OCI-LY7 (cell line): ENCODE measurements at regions not wholly inside any gene's neighbourhood (a gene's known extent, or its start where the extent isn't known, plus 50 kb on each side); places are given as distances from the start of the nearest gene placed in this dataset.

ENCODE experiments used
- BruUV-seq: library from RNA; stranded (reverse); fragments of 400-500 nt; replicated peaks from 2 replicates; lab custom pipeline; 2021; lab: Mats Ljungman, UMichigan
- CTCF ChIA-PET: fragments of 300-600 bp; sonication (Branson Sonifier 250); formaldehyde crosslinking; loops from one replicate; lab custom pipeline; 2022; ENCODE audit warnings: antibody characterized with exemption; ENCODE audit not compliant: unreplicated experiment; lab: Charles Lee
- POLR2A ChIA-PET: fragments of 300-600 bp; sonication (Branson Sonifier 250); formaldehyde crosslinking; loops from one replicate; lab custom pipeline; 2022; ENCODE audit warnings: antibody characterized with exemption; lab: Charles Lee
- DNase-seq: peaks from one replicate; pipeline ENCODE4 v3.0.0-alpha.2; 2015; ENCODE audit warnings: low spot score
- H2AFZ ChIP-seq: fragments of 200-600 bp; sonication (generic), shearing (Covaris generic); 2 replicates; pipeline ENCODE4 v1.6.1; 2014; ENCODE audit warnings: mild to moderate bottlenecking, antibody characterized with exemption, low read length, moderate library complexity
- H3K27ac ChIP-seq: fragments of 200-600 bp; sonication (generic); 2 replicates; pipeline ENCODE4 v1.5.1; 2014; ENCODE audit warnings: mixed run types, low read depth, mild to moderate bottlenecking, moderate library complexity, low read length, inconsistent platforms; ENCODE audit not compliant: poor library complexity, severe bottlenecking
- H3K36me3 ChIP-seq: fragments of 200-600 bp; sonication (generic); 2 replicates; pipeline ENCODE4 v1.6.1; 2014; ENCODE audit warnings: mild to moderate bottlenecking, antibody characterized with exemption, low read length, moderate library complexity, mixed read lengths; ENCODE audit not compliant: insufficient read depth
- H3K4me1 ChIP-seq: fragments of 200-600 bp; sonication (generic); 2 replicates; pipeline ENCODE4 v1.5.1; 2014; ENCODE audit warnings: mild to moderate bottlenecking, low read length; ENCODE audit not compliant: insufficient read depth, poor library complexity, severe bottlenecking
- H3K4me2 ChIP-seq: fragments of 200-600 bp; sonication (generic); 2 replicates; pipeline ENCODE4 v1.6.1; 2014; ENCODE audit warnings: mild to moderate bottlenecking, low read length
- H3K4me3 ChIP-seq: fragments of 200-600 bp; sonication (generic); 2 replicates; pipeline ENCODE4 v1.5.1; 2014; ENCODE audit warnings: mild to moderate bottlenecking, low read depth, low read length; ENCODE audit not compliant: poor library complexity, severe bottlenecking
- H3K79me2 ChIP-seq: fragments of 200-600 bp; sonication (generic); 2 replicates; pipeline ENCODE4 v1.6.1; 2016; ENCODE audit warnings: low read depth, mild to moderate bottlenecking, low read length, moderate library complexity, mixed read lengths; ENCODE audit not compliant: insufficient read depth
- H3K9me2 ChIP-seq: fragments of 200-600 bp; sonication (generic); 2 replicates; pipeline ENCODE4 v1.6.1; 2016; ENCODE audit warnings: mild to moderate bottlenecking, low read length, mixed read lengths; ENCODE audit not compliant: insufficient read depth
- H3K9me3 ChIP-seq: fragments of 200-600 bp; sonication (generic); 2 replicates; pipeline ENCODE4 v1.6.1; 2014; ENCODE audit warnings: mild to moderate bottlenecking, mixed run types, low read length, mixed read lengths
- H4K20me1 ChIP-seq: fragments of 200-600 bp; sonication (generic); 2 replicates; pipeline ENCODE4 v1.6.1; 2014; ENCODE audit warnings: mild to moderate bottlenecking, antibody characterized with exemption, low read length, moderate library complexity, mixed read lengths; ENCODE audit not compliant: insufficient read depth
- CTCF ChIP-seq: fragments of 200-600 bp; sonication (generic); conservative IDR thresholded peaks from 2 replicates; pipeline ENCODE4 v1.5.1; 2014; ENCODE audit warnings: mild to moderate bottlenecking, antibody characterized with exemption, low read length, moderate library complexity, mixed read lengths
- EZH2phosphoT487 ChIP-seq: fragments of 200-600 bp; sonication (generic); IDR thresholded peaks from 2 replicates; pipeline ENCODE4 v1.6.1; 2018; ENCODE audit warnings: low read depth, borderline replicate concordance, mild to moderate bottlenecking, mixed run types, antibody characterized with exemption, low read length, moderate library complexity, mixed read lengths
- intact Hi-C: fragments of 100-400 bp; cut with micrococcal nuclease; formaldehyde crosslinking; loops from one replicate; pipeline ENCODE4 v1.10.0; 2022; ENCODE audit not compliant: unreplicated experiment

GRCh38 chr6:27771235-27771634 is 141.0 kb downstream of the OR2B2 start:
- Histone ChIP-seq H3K4me2 (no peak overlapping the region), H3K4me1 (peaks cover 8% of the 10 kb centered on the region), H2AFZ (no peak overlapping the region), H3K4me3 (no peak overlapping the region), H3K27ac (no peak overlapping the region), H3K9me2 (no peaks in the 10 kb centered on the region), H3K9me3 (no peaks in the 10 kb centered on the region), H3K79me2 (no peaks in the 10 kb centered on the region), H4K20me1 (no peaks in the 10 kb centered on the region), H3K36me3 (no peaks in the 10 kb centered on the region)
- ChIA-PET POLR2A (interaction anchor here (0.6 to 1.8 kb wide), 4 partner anchors 11 to 520 kb away, joined by 3 to 5 read pairs (median 4); no protein-coding TSS in a partner anchor), CTCF (interaction anchor here (1.1 kb wide), 1 partner anchor 18 kb away, joined by 3 read pairs; no protein-coding TSS in a partner anchor)
- intact Hi-C loops, result no loop called here
- no TSS peak for BruUV-seq
- TF ChIP-seq CTCF (no peak), EZH2phosphoT487 (no peak)
- no peak for DNase-seq

- Histone ChIP-seq H3K4me1 (peaks cover 8% of the 10 kb centered on the region), H3K4me3 (no peak overlapping the region), H3K4me2 (no peak overlapping the region), H3K27ac (no peak overlapping the region), H3K79me2 (no peaks in the 10 kb centered on the region), H3K9me3 (no peaks in the 10 kb centered on the region), H2AFZ (no peak overlapping the region), H3K36me3 (no peaks in the 10 kb centered on the region), H3K9me2 (no peaks in the 10 kb centered on the region), H4K20me1 (no peaks in the 10 kb centered on the region)
- BruUV-seq, result no TSS peak
- intact Hi-C loops, result no loop called here
- TF ChIP-seq EZH2phosphoT487 (no peak), CTCF (no peak)
- CTCF ChIA-PET, result no interaction called here
- no peak for DNase-seq
- POLR2A ChIA-PET, result interaction anchor here (0.6 to 1.3 kb wide), 4 partner anchors 10 to 519 kb away, joined by 3 to 4 read pairs (median 4); no protein-coding TSS in a partner anchor
Observed at GRCh38 chr6:27770724-27771123, 141.5 kb downstream of the OR2B2 start.

GRCh38 chr6:27768556-27768955 is 143.6 kb downstream of the OR2B2 start:
- TF ChIP-seq CTCF (no peak), EZH2phosphoT487 (no peak)
- BruUV-seq, result no TSS peak

More at GRCh38 chr6:27768556-27768955, 143.6 kb downstream of the OR2B2 start:
- Histone ChIP-seq H3K79me2 (no peaks in the 10 kb centered on the region), H3K4me1 (peaks cover 1% of the 10 kb centered on the region), H3K9me3 (no peaks in the 10 kb centered on the region), H4K20me1 (no peaks in the 10 kb centered on the region), H2AFZ (no peak overlapping the region), H3K36me3 (no peaks in the 10 kb centered on the region), H3K9me2 (no peaks in the 10 kb centered on the region), H3K27ac (no peak overlapping the region), H3K4me2 (no peak overlapping the region), H3K4me3 (no peak overlapping the region)
- DNase-seq, result no peak
- intact Hi-C loops, result no loop called here
- POLR2A ChIA-PET, result interaction anchor here (0.6 kb wide), 1 partner anchor 113 kb away, joined by 3 read pairs; no protein-coding TSS in a partner anchor
- CTCF ChIA-PET, result no interaction called here
